GM12801 (cell line): ENCODE measurements at regions not wholly inside any gene's neighbourhood (a gene's known extent, or its start where the extent isn't known, plus 50 kb on each side); places are given as distances from the start of the nearest gene placed in this dataset.

Source experiments
- CTCF ChIP-seq: IDR thresholded peaks from one replicate; pipeline ENCODE4 v1.5.1; 2011; ENCODE audit warnings: control low read depth; ENCODE audit not compliant: insufficient read length; ENCODE audit errors: extremely low read depth

- no peak for TF ChIP-seq CTCF
These were observed 287.4 kb downstream of the CDK5RAP2 start for GRCh38 chr9:120292606-120293005.

- no peak for TF ChIP-seq CTCF
These were observed 288.9 kb downstream of the CDK5RAP2 start for GRCh38 chr9:120291050-120291449.

- TF ChIP-seq CTCF = no peak
These were observed 289.7 kb downstream of the CDK5RAP2 start for GRCh38 chr9:120289990-120290975.

GRCh38 chr9:120289098-120289497 lies 290.9 kb downstream of the CDK5RAP2 start:
- TF ChIP-seq CTCF = no peak

GRCh38 chr9:120286530-120286929 lies 293.4 kb downstream of the CDK5RAP2 start:
- no peak for TF ChIP-seq CTCF

- no peak for TF ChIP-seq CTCF
These were observed 295.1 kb downstream of the CDK5RAP2 start for GRCh38 chr9:120284821-120285220.

GRCh38 chr9:120281665-120282064 lies 298.3 kb downstream of the CDK5RAP2 start:
- no peak for TF ChIP-seq CTCF
